ENCODE measurements at regions not wholly inside any gene's neighbourhood (a gene's known extent, or its start where the extent isn't known, plus 50 kb on each side); places are given as distances from the start of the nearest gene placed in this dataset.

DNA sequence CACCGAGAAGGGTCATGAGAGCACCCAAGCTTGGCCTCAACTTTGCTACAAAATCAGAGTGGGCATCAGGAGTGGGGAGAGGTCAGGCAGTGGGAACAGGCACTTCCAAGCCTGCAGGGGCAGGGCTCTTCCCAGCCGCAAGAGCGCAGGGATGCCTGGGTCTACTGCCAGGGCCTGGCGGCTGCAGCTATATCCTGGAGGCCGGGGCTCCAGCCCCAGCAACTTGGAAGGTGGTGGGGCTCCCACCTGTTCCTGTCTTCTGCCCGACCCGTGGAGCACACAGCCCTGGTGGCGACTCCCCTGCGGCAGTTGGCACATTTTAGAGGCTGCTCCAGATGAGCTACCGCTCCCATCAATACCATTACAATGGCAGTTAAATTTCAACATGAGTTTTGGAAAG lies 607.0 kb downstream of the TRAM1L1 start:
- no peak for DNase-seq (ENCODE audit: low read depth)
- no peak overlapping the region for H3K4me3 ChIP-seq (ENCODE audit: low read depth, low read length)
- TF ChIP-seq, protein P1, sequence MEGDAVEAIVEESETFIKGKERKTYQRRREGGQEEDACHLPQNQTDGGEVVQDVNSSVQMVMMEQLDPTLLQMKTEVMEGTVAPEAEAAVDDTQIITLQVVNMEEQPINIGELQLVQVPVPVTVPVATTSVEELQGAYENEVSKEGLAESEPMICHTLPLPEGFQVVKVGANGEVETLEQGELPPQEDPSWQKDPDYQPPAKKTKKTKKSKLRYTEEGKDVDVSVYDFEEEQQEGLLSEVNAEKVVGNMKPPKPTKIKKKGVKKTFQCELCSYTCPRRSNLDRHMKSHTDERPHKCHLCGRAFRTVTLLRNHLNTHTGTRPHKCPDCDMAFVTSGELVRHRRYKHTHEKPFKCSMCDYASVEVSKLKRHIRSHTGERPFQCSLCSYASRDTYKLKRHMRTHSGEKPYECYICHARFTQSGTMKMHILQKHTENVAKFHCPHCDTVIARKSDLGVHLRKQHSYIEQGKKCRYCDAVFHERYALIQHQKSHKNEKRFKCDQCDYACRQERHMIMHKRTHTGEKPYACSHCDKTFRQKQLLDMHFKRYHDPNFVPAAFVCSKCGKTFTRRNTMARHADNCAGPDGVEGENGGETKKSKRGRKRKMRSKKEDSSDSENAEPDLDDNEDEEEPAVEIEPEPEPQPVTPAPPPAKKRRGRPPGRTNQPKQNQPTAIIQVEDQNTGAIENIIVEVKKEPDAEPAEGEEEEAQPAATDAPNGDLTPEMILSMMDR (IDR thresholded peaks at IDR 0.05; ENCODE audit: control insufficient read depth, extremely low read depth, insufficient read depth), result no peak

DNA sequence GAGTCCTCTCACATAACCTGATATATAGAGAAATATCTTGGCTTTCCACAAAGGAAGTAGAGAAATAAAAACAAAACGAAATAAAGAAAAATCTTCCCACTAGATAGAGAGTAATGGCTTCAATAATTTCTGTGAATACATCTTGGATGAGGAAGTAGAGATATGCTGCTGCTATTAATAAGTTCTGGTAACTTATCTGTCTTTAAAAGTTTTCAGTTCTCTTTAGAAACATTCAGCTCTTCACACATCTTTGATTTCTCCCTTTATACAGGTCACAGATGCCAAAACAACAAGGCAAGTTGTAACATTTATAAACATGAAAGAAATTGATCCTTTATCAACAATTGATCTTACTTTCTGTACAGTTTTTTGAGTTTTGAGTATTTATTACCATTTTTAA lies 615.8 kb downstream of the TRAM1L1 start:
- DNase-seq (ENCODE audit: low read depth), result no peak
- H3K4me3 ChIP-seq (ENCODE audit: low read depth, low read length), result no peak overlapping the region
- TF ChIP-seq, protein P1 (IDR thresholded peaks at IDR 0.05; ENCODE audit: control insufficient read depth, extremely low read depth, insufficient read depth), result no peak

DNA sequence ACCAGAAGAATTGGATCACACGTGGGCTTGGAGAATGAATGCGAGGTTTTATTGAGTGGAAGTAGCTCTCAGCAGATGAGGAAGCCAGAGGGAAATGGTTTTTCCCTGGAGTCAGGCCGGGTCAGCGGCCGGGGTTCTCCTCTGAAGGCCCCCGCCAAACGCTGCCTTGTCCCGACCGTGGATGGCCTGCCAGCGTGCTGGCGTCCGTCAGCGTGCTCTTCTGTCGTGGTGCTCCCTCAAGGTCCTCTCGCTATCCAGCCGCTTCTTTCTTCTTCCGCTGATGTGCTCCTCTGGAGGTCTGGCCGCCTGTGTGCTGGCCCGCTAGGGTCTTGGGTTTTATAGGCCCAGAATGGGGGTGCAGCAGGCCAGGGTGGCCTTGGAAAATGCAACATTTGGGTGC lies 632.2 kb downstream of the TRAM1L1 start:
- TF ChIP-seq, protein P1 (IDR thresholded peaks at IDR 0.05; ENCODE audit: control insufficient read depth, extremely low read depth, insufficient read depth), result no peak
- no peak overlapping the region for H3K4me3 ChIP-seq (ENCODE audit: low read depth, low read length)
- no peak for DNase-seq (ENCODE audit: low read depth)

DNA sequence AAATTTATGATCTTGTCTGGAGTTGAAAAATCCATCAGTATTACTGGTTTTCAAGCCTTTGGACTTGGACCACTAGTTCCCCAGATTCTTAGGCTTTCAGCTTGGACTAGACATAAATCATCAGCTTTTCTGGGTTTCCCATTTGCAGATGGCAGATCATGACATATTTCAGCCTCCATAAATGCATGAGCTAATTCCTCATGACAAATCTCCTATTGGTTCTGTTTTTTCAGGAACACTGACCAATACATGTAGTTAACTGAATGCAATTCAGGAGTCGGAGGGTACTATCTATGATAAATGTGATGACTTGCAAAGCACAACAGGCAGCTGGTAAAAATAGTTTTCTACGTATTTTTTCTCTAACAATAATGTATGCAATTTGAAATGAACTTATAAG lies 635.6 kb downstream of the TRAM1L1 start:
- DNase-seq (ENCODE audit: low read depth), result no peak
- TF ChIP-seq, protein P1 (IDR thresholded peaks at IDR 0.05; ENCODE audit: control insufficient read depth, extremely low read depth, insufficient read depth), result no peak
- H3K4me3 ChIP-seq (ENCODE audit: low read depth, low read length), result no peak overlapping the region

DNA sequence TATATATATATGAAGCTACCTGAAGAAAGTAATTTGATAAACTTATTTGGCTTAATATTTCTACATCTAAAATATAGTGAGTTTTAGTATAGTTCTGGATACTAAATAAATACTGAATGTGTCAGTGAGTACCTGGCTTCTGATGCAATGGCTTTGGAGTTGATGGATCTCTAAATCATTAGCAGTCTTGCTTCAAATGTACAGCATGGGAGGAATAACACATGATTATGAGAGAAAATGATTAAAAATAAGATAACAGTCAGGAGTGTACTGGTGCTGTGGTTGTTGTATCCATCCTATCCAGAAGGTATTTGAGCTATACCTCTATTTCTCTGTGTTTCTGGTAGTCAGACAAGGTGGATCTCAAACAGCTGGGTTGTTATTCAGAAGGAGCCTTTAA lies 641.3 kb downstream of the TRAM1L1 start:
- H3K4me3 ChIP-seq (ENCODE audit: low read depth, low read length), result no peak overlapping the region
- TF ChIP-seq, protein P1 (IDR thresholded peaks at IDR 0.05; ENCODE audit: control insufficient read depth, extremely low read depth, insufficient read depth), result no peak
- DNase-seq (ENCODE audit: low read depth), result no peak

DNA sequence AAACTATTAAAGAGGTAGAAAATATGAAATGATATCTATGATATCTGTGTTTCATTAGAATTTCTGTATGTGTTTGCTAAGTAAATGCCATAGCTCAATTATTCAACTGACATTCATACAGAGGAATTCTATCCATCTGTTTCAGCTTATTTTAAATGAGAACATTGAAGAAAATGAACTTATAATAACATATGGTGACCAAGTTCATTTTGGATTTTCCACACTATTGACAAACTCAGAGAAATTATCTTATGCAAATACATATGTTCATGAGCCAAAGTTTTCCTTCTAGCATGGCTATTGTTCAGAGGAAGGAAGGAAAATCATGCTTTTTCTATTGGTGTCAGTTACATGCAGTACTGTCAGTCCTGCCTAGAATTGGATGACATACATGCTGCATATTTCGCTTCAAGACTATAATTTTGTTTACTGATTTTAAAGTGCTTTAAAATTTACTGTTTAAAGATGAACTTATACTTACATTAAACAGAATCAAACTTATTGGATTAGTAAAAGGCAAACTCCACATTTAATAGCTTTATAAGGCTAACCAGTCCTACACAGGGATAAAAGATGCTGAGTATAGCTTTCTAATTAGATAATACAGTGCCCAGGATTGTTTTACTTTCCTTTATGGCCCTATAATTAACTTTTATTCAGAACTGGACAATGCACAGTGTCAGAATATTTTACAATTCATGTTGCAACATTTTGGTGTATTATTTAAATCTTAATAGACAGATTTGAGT lies 646.2 kb downstream of the TRAM1L1 start:
- no peak for DNase-seq (ENCODE audit: low read depth)
- H3K4me3 ChIP-seq (ENCODE audit: low read depth, low read length), result no peak overlapping the region
- TF ChIP-seq, protein P1 (IDR thresholded peaks at IDR 0.05; ENCODE audit: control insufficient read depth, extremely low read depth, insufficient read depth), result no peak

DNA sequence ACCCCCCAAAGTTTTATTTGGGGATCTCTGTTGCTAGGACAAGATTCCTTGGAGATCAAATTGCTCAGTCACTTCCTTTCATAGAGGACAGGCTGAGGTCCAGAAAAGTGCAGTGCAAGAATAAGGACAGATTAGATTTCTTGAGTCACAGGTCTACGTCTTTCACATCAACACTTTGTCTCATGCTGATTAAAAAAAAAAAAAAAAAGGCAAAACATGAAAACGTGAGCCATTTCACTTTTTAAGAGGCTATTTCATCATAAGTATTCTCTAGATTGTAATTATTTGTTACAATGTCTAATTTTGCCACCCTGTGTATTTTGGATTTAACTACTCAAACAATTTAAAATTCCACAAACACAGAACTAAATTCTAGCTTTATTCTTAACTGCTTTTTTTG lies 647.0 kb downstream of the TRAM1L1 start:
- H3K4me3 ChIP-seq (ENCODE audit: low read depth, low read length), result no peak overlapping the region
- TF ChIP-seq, protein P1 (IDR thresholded peaks at IDR 0.05; ENCODE audit: control insufficient read depth, extremely low read depth, insufficient read depth), result no peak
- DNase-seq (ENCODE audit: low read depth), result no peak

All from LNCaP clone FGC (cell line).